NB4 (cell line): ENCODE measurements at regions not wholly inside any gene's neighbourhood (a gene's known extent, or its start where the extent isn't known, plus 50 kb on each side); places are given as distances from the start of the nearest gene placed in this dataset.

Experiments
- CTCF ChIP-seq: IDR thresholded peaks from one replicate; pipeline ENCODE4 v1.5.1; 2012; ENCODE audit warnings: low read depth, low read length
- MYC ChIP-seq: IDR thresholded peaks from 2 replicates; pipeline ENCODE4 v1.6.1; 2011; ENCODE audit warnings: low read depth, low read length
- POLR2A ChIP-seq: IDR thresholded peaks from 2 replicates; pipeline ENCODE4 v1.6.1; 2011; ENCODE audit warnings: mild to moderate bottlenecking; ENCODE audit not compliant: insufficient read length; ENCODE audit errors: extremely low read depth

GRCh38 chr17:70319516-70319915, 150.2 kb downstream of the KCNJ2 start:
- TF ChIP-seq CTCF (no peak), POLR2A (no peak), MYC (no peak)
